Right kidney (tissue), 1 donor: ENCODE measurements at regions not wholly inside any gene's neighbourhood (a gene's known extent, or its start where the extent isn't known, plus 50 kb on each side); places are given as distances from the start of the nearest gene placed in this dataset.
A peak's percentile ranks its signal among the peaks of the same experiment; 100 is the strongest.

Source experiments
- DNase-seq: peaks from one replicate; pipeline ENCODE4 v3.0.0-alpha.2; 2016

DNA sequence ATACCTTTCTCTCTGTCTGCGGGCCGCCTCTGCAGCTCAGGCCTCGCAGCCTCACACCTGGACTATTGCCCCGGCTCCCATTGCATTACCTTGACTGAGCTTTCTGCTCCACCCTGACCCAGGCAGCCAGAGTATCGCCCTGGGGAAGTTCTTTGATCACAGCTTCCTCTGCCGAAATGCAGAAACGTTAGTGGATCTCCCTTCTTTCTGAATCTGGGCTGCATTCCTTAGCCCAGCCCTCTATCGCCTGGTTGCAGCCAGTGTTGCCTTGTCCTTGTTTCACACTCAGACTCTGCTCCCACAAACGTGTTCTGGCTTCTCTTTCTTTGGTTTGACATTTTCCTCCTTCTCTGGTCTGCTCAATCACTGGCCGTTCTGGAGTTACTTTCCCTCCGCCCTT, 195.7 kb downstream of the ADAMTS15 start:
- no peak for DNase-seq

DNA sequence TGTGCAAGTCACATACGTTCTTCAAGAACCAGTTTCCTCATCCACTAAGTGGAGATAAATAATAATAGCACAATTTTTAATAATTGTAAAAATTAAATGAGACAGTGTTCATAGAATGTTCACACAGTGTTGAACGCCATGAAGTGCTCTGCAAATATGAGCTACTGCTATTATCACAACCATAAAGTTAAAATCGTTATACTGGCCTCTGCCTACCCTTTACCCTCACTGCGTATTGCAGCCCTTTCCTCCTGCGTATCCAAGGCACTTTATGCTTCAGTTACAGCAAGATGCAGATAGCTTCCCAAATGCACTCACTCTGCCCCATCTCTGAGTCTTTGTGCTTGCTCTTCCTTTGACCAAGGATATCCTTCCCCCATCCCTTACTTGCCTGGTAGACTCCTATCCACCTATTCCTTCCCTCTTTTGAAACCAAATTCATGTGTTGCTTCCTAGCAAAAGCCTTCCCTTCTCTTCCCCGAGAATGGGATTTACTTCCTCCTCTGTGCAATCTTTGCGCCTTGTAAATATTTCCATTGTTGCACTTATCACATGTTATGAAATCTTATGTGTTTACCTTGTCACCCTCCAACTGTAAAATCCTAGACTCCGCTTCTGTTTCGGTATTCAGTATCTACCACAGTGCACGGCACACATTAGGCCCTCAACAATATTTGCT, 196.9 kb downstream of the ADAMTS15 start:
- DNase-seq, result no peak

DNA sequence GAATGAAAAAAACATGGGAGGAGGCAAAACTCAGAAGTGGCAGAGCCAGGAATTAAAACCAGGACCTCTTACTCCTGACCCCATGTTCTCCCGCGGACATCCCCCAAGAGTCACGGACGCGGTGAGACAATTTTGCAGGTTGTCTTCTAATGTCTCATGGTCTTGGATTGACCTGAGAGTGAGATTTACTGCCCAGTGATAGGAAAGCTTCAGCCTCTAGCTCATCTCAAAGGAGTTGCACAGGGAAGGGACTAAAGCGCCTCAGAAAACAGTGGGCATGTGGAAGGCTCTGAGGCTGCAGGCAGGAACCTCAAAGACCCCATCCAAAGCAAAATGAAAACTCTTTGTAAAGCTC, 197.4 kb downstream of the ADAMTS15 start:
- no peak for DNase-seq

DNA sequence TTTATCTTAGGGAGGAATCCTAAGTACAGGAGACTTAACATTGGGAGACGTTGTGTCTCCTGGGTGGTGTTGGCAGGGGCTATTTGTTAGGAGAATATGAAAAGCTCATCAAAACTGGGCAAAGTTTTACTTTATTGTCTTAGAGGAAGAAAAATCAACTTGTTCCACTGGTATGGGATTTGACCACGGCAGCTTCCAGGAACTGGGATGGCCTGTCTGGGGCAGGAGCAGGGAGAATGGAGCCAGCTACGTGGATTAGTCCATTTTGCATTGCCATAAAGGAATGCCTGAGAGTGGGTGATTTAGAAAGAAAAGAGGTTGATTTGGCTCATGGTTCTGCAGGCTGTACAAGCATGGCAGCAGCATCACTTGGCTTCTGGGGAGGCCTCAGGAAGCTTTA, 198.4 kb downstream of the ADAMTS15 start:
- DNase-seq, result no peak

DNA sequence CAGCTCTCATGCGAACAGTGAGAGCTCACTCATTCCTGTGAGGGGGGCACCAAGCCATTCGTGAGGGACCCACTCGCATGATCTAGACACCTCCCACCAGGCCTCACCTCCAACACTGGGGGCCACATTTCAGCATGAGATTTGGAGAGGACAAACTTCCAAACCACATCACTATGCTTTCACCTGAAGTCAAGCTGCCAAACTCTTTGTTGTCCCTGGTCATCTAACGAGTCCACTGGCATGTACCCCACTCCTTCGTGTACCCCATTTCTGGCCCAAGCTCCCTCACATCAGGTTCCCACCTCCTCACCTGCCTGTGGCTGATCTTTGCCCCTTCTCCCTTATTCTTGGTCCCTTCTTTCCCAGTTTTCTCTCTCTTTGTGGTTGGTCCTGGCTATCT, 198.9 kb downstream of the ADAMTS15 start:
- no peak for DNase-seq

DNA sequence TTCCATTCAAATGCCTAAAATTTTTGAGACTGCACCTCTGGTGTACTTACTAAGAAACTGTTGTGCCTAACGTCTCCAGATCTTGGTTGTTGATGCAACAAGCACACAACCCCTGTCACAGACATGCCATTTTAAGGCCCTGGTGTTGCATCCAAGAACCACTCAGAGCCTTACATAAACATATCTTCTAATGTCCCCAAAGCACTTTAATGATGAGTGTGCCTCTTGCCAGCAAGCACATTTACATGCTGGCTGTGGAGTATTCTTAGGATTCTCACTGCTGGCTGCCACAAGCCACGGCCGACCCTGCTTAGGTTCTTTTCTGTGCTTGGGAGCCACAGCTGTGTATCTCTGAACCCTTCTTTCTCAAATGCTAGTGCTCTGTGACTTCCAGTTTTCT, 201.4 kb downstream of the ADAMTS15 start:
- DNase-seq, result no peak

DNA sequence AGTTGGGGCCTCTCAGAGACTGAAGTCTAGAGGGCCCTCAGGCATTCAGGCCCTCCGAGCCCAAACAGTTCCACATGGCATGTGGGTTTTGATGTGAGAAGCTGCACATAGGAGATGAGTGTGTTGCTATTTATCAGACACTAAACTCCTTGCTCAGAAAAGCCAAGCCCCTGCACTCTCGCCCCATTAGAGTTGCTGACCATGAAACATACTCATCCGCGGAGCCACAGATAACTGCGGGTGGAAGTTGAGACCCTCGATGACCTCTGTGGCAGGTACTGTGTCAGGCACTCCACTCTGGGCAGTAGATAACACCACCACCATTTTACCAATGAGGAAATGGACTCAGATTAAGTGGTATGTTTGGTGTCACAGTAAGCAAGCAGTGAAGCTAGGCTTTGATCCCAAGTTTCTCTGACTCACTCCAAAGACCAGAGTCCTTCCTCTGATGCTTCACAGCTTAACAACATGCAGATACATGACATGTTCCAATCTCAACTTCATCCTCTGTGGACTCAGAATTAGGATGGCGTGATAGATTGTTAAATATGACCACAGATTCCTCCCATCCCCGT, 202.1 kb downstream of the ADAMTS15 start:
- DNase-seq, result no peak

DNA sequence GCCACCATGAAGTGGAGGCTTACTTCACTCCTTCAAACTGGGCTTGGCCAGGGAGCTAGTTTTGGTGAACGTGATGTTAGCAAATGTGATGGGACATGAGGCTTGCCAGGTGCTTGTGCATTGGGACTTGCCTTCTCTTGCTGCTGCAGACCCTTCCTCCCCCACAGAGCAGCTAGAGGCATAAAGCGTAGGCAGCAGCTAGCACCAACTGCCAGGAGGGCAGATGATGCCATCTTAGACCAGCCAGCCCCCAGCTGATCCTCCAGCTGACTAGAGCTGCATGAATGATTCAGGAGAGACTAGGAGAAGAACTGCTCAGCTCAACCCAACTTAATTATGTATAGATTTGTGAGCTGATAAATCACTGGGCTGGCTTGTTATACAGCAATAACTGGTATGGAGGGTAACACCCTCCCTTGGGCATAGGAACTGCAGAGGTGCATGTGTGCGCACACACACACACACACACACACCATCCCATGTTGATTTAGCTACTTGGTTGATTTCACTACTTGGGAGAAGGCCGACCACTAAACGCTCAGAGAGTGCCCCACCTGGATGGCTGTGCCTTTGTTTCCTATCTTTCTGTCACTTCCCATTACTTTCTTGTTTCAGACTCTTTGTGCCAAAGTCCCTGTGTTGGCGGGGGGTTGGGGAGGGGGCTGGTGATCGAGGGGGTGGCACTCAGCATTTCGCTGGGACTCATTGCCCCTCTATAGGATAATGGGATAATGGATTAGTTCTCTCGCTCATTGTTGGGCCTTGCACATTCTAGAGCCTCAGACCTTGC, 202.8 kb downstream of the ADAMTS15 start:
- no peak for DNase-seq

DNA sequence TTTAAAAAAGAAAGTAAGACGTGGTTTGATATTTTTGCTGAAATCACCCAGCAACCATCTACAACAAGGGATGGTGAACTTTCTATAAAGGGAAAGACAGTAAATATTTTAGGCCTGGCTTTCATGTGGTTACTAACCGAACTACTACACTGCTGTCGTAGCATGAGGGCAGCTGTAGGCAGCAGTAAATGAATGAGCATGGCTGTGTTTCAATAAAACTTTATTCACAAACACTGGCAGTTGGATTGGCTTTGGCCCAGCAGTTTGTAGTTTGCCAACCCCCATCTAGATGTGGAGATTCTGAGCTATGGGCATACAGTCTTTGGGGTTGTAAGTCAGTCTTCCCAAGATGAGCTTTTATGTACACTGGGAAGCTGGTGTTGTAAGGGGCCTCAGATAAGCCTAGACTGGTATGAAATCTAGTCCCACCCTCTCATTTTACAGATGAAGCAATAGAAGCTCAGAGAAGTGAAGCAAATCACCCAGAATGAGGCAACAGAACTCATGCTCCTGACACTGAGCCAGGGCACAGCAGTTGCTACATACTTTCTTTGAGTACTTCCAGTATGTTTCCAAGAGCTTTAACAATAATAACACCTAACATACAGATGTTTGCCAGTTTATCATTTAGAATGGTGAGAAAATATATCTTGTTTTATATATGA, 204.4 kb downstream of the ADAMTS15 start:
- no peak for DNase-seq

DNA sequence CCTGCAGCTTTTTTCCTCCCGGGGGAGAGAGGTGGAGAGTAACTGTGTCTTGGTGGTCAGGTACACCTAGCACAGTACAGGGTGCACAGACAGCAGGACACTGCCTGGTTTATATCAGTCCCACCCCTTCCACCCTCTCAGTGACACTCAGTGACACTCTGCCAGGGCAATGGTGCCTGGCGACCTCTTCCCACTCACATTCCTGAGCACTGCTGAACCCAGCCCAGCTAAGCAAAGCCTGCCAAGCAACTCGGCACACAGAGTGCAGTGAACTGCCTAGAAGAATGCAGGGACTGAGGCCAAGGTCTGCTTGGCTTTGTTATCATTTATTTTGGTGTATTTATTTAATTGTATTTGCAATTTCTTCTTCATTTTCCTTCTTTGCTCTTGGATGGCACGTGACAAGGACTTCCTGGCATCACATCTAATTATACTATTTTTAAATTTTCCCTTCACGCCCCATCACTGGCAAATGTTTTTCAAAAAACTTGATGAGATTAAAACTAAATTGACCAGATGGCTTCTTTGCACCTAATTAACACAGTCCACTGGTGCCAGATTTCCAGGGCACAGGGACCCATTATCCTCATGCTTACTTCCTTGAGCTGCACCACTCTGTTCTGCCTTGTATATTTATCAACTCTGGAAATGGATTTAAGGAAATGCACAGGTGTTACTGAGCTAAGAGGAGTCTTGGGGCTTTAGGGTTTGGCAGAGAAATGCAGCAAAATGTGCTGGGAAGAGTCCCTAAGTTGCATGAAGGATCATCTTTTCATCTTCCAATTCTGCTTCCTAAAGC, 205.6 kb downstream of the ADAMTS15 start:
- peak; percentile 60 for DNase-seq

DNA sequence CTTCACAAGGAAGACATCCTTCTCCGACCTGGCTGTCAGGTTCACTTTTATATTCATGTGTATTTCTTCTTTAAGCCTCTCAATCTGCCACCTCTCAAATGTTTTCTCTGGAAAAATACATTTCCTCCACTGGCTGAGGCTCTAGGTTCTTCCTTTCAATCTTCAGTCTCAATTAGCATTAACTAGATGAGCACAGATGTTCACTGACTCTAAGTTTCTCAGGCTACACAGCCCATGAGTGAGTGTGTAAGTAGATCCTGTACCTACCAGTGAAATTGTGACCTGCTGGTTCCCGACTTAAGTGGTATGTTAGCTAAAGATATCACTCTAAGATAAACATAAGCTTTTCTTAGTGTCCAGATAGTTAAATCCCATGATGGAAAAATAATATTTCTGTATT, 206.9 kb downstream of the ADAMTS15 start:
- DNase-seq, result no peak

DNA sequence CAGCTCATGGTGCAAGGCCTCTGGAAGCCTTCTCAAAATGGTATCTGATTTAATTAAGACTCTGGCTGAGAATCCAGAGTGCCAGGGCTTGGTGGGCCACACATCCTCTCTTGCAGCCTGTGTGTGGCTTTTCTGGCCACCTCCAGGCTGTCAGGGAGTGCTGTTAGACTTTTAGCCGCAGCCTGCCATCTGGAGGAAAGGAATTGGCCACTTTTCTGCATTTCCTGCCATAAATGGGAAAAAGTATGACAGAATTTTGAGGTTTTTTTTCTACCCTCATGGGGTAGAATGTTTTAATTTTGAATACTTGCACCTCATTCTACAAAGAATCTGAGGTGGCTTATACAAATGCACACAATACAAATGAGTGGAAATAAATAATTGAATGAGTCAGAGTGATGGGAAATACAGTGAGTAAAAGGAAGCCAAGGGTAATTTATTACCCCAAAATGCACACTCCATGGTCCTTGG, 218.4 kb downstream of the ADAMTS15 start:
- no peak for DNase-seq

DNA sequence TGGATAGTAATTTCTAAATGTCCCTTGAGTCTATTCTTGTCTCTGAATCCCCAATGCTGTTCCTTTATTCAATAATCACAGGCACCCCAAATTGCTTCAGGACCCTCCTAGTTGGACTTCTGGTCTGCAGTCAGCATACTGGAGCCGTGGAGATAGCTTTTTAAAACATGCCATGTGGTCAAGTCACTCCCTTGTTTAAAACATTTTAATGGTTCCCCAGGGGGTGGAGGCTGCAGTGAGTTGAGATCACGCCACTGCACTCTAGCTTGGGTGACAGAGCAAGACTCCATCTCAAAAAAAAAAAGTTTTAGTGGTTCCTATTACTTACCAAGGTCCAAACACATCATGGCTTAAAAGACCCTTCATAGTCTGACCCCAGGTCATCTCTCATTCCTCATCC, 220.3 kb downstream of the ADAMTS15 start:
- no peak for DNase-seq

DNA sequence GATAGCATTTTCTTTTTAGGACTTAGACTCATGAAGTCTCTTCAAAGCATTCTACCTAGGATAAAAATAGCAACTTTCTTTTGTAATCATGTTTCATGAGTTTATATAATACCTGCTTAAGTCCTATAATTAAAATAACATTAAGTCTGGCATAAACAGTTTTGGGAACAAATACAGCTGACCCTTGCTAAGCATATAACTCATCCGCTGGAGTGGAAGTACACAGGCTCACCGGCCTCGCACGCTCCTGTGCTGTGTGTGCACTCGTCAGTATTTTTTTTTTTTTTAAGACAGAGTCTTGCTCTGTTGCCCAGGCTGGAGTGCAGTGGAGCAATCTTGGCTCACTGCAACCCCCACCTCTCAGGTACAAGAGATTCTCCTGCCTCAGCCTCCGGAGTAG, 221.8 kb downstream of the ADAMTS15 start:
- no peak for DNase-seq

DNA sequence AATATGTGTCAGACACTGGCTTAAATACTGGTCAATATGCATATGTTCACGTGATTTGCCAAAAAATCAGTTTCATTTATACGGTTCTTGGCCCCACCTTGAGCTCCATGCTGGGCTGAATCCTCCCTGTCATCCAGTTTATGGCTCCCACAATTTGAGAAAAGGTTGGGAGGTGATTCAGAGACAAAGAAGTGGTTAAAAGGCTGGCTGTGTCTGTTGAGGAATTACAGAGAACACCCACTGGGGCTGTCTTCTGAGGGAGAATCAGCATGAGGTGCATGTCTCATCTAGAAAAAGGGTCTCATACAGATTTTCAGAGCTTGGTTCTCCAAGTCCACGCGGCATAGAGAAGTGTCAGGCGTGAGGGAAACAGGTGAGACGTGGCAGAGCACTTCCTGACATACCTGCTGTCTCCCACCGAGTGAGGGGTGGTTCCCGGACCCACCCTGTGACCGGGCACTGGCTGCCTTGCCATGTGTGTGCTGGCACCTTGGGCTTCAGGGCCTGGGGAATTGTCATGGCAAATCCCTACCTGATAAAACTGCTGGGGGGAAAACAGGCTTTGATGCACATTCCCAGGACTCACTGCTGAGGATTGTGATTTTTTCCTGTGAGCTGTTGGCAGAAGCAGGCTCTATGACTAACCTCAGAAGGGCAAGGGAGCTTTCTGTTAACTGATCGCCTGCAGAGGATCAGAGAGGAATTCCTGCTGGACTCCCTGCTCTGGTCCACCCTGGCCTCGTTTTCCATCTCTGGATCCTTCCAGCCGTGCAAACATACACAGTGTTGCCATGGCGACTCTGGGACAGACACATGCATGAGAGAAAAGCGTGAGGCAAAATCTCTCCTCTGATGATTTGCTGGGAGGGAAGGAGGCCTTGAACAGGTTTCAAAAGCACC, 223.6 kb downstream of the ADAMTS15 start:
- DNase-seq, result peak; percentile 39

DNA sequence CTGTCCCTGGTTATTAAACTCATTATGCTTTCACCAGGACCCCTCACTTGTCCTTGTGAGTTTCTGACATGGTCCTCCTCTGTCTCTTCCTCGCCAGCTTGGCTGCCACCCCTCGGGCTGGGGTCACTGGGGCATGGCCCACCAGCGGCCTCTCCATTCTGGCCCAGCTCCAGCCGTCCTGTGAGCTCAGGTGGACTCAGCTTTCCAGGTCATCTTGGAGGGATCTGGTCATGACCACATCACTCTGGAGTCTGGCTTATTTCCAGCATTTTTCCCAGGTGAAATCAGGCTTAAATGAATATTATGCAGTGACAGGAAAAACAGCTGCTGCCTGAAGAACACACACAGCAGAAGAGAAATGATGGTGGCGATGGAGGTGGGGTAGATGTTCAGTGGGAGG, 224.5 kb downstream of the ADAMTS15 start:
- DNase-seq, result no peak

DNA sequence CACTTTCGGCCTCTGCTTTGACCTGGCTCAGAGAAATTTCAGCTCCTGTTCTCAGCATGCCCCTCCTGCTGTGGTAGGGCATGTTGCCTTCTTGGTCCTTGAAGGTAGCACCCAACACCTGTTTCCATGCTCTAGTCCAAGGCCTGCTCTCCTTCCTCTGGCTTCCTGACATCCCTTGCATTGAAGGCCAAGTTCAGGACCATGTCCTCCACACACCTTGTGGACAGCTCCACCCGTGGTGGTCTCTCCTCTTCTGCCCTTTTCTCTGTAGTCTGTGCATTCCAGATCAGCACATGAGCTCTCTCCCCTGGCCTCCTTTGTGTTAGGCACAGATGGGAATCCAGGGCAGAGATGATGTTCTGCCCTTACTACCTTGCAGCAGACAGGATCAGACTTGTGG, 225.3 kb downstream of the ADAMTS15 start:
- no peak for DNase-seq

DNA sequence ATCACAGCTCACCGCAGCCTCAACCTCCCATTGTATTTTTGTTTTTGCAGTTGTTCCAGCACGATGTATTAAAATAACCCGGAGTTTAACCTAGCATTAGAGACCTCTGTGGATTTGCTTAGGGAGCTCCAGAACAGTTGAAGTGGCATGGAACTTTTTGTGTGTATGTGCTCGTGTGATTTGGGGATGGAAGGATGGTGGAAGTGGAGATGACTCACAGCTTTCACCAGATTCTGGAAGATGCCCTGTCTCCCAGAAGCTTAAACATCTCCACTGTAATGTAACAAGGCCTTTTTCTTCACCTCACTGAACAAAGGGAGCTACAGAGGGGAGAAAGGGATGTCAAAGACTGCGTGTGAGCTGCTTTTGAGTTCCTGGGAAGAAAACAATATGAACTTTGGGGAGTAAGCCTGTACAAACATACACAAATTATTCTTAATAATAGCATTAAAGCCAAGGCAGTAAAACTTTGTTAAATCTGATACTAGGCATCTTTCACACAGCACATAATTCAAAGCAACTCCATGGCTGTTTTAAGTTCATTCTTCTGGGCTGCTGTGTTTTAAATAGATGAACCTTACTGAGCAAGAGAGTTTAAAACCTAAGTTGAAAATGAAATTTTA, 226.4 kb downstream of the ADAMTS15 start:
- peak; percentile 60 for DNase-seq

DNA sequence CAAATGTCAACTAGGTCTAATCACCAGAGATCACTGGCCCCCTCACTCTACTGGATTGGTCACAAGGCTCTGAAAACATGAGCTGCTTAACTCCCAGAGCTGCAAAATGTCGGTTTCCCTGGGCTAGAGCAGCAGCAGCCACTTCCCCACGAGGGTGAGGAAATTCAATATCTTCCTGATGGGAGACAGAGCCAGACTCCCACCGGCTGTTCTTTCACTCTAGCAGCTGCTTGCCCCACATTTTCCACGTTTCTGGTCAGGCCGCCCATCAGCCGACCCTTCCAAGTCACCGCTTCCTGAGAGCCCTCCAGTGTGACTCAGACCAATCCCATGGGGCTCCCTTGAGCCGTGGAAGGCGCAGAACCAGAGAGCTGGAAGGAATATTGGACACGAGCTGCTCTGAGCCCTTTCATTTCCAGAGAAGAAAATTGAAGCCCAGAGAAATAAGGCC, 227.0 kb downstream of the ADAMTS15 start:
- DNase-seq, result peak; percentile 58

DNA sequence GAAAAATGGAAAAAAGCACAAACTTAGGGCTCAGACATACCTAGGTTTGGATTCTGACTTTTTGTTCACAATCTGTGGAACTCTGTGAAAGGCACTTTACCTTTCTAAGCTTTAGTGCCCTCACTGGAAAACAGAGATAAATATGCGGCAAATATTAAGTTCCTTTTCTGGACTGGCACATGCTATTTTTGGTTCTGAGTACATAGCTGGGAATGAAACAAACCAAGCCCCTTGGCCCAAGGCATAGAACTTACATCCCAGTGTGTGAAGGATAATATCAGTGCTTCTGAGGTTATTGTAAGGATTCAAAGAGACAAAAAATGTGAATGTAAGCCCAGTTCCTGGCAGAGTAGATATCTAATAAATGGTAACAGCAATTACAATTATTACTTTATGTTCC, 227.5 kb downstream of the ADAMTS15 start:
- no peak for DNase-seq
